SK-N-MC (cell line): ENCODE measurements at regions not wholly inside any gene's neighbourhood (a gene's known extent, or its start where the extent isn't known, plus 50 kb on each side); places are given as distances from the start of the nearest gene placed in this dataset.

Experiments used
- EZH2 ChIP-seq: fragments of 200-600 bp; sonication (generic); IDR thresholded peaks from one replicate; pipeline ENCODE4 v1.6.1; 2017; ENCODE audit warnings: antibody characterized with exemption
- POLR2AphosphoS5 ChIP-seq: IDR thresholded peaks from 2 replicates; pipeline ENCODE4 v1.6.1; 2012; ENCODE audit warnings: mild to moderate bottlenecking, low read depth, low read length, borderline replicate concordance

DNA sequence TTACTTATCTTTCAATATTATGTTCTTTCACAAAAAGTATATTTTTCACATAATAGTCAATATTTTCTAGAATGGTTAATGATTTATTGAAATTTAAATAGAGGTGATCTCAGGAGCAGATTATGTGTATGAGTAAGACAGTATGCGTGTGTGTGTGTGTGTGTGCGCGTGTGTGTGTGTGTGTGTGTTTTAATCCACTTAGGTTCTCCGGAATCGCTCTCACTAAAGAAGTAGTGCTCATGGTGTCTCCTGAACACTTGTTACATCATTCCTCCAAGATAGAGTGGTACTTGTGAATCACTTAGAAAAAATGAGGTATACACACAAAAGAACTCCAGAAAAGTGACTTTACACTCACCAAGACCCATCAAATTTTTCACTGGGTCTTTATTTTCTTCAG is 91.0 kb upstream of the KCNH7 start:
- no peak for TF ChIP-seq EZH2
- TF ChIP-seq POLR2AphosphoS5, result no peak
